Panc1 (cell line): ENCODE measurements at regions not wholly inside any gene's neighbourhood (a gene's known extent, or its start where the extent isn't known, plus 50 kb on each side); places are given as distances from the start of the nearest gene placed in this dataset.
"Not testable (repeated sequence)": the region's sequence is repeated elsewhere in the genome, so short reads cannot be mapped to it uniquely, and the experiment has no call there.

Experiments
- ATAC-seq: fragments of 200-7000 bp; cut with Tn5 transposase; 2 replicates; pipeline ENCODE4 v1.9.1; 2020; ENCODE audit warnings: mild to moderate bottlenecking, moderate library complexity
- BruUV-seq: library from RNA; stranded (reverse); fragments of 400-500 nt; replicated peaks from 2 replicates; lab custom pipeline; 2021; lab: Mats Ljungman, UMichigan
- CTCF ChIA-PET: fragments of 300-600 bp; sonication (Branson Sonifier 250); formaldehyde crosslinking; loops from one replicate; lab custom pipeline; 2022; ENCODE audit warnings: antibody characterized with exemption; lab: Charles Lee
- POLR2A ChIA-PET: fragments of 300-600 bp; sonication (Branson Sonifier 250); formaldehyde crosslinking; loops from one replicate; lab custom pipeline; 2022; ENCODE audit warnings: antibody characterized with exemption; lab: Charles Lee
- DNase-seq: peaks from one replicate; pipeline ENCODE4 v3.0.0-alpha.2; 2010; ENCODE audit warnings: low read depth, low spot score
- H3K27ac ChIP-seq: 2 replicates; pipeline ENCODE4 v1.5.1; 2011; ENCODE audit warnings: mild to moderate bottlenecking, low read length, inconsistent platforms
- H3K27me3 ChIP-seq: fragments of 200-500 bp; sonication (Bioruptor generic); 2 replicates; pipeline ENCODE4 v1.6.0; 2014; ENCODE audit warnings: low read length, inconsistent platforms; ENCODE audit not compliant: control insufficient read depth, insufficient read depth
- H3K36me3 ChIP-seq: fragments of 200-500 bp; sonication (Bioruptor generic); 2 replicates; pipeline ENCODE4 v1.5.1; 2014; ENCODE audit warnings: inconsistent platforms, mild to moderate bottlenecking, low read length, moderate library complexity; ENCODE audit not compliant: control insufficient read depth, insufficient read depth
- H3K4me1 ChIP-seq: 2 replicates; pipeline ENCODE4 v1.5.1; 2011; ENCODE audit warnings: inconsistent platforms, mild to moderate bottlenecking, low read length, moderate library complexity; ENCODE audit not compliant: control insufficient read depth, insufficient read depth
- H3K4me3 ChIP-seq, 2 experiments: 2 replicates each; pipeline ENCODE4 v1.5.1; 2011 to 2012; ENCODE audit warnings: low read depth in 2 of 2, low read length in 2 of 2, mild to moderate bottlenecking in 2 of 2, inconsistent platforms in 1 of 2, moderate library complexity in 1 of 2
- H3K9me3 ChIP-seq: fragments of 200-500 bp; sonication (Bioruptor generic); 2 replicates; pipeline ENCODE4 v1.5.1; 2014; ENCODE audit warnings: low read depth, mild to moderate bottlenecking, inconsistent platforms, low read length, moderate library complexity; ENCODE audit not compliant: control insufficient read depth, insufficient read depth
- CTCF ChIP-seq: fragments of 450-650 bp; IDR thresholded peaks from 2 replicates; pipeline ENCODE4 v1.5.1; 2017; ENCODE audit warnings: mild to moderate bottlenecking
- POLR2AphosphoS5 ChIP-seq: IDR thresholded peaks from 2 replicates; pipeline ENCODE4 v1.6.1; 2012; ENCODE audit warnings: mild to moderate bottlenecking, low read depth, low read length, moderate library complexity
- SIN3A ChIP-seq: IDR thresholded peaks from 2 replicates; pipeline ENCODE4 v1.6.1; 2012; ENCODE audit warnings: low read depth, mild to moderate bottlenecking, low read length, moderate library complexity, borderline replicate concordance; ENCODE audit not compliant: insufficient read depth
- TCF7L2 ChIP-seq: IDR thresholded peaks from 2 replicates; pipeline ENCODE4 v1.6.1; 2011; ENCODE audit warnings: mild to moderate bottlenecking, low read depth, low read length, inconsistent platforms
- in situ Hi-C: cut with HindIII; loops from 2 replicates; pipeline ENCODE4 v1.10.0; 2016; ENCODE audit warnings: low sequenced_read_pairs, low pct_unique_long_range_greater_than_20kb
- intact Hi-C: fragments of 100-400 bp; cut with micrococcal nuclease; formaldehyde crosslinking; loops from one replicate; pipeline ENCODE4 v1.10.0; 2022; ENCODE audit not compliant: unreplicated experiment
- TF ChIP-seq, protein P1 (sequence below), 2 experiments: IDR thresholded peaks; 2 replicates each; pipeline ENCODE4 v1.6.1; 2011 to 2012; ENCODE audit warnings: low read depth in 2 of 2, control low read depth in 1 of 2, low read length in 1 of 2, mild to moderate bottlenecking in 1 of 2, moderate library complexity in 1 of 2; ENCODE audit not compliant: insufficient read depth in 1 of 2

- POLR2A ChIA-PET, CTCF ChIA-PET, H3K36me3 ChIP-seq, H3K27ac ChIP-seq, BruUV-seq, H3K27me3 ChIP-seq, H3K9me3 ChIP-seq, H3K4me3 ChIP-seq, in situ Hi-C loops, intact Hi-C loops, DNase-seq: not testable (repeated sequence)
- peak; percentile 88 for TF ChIP-seq CTCF
- peak; percentile 80 for ATAC-seq
- H3K4me1 ChIP-seq, result peaks cover 10% of the 10 kb centered on the region; the same call in 1 of the 2 replicates
Measured at GRCh38 chr4:1548827-1549637, 135.1 kb downstream of the FAM53A start.

- no TSS peak for BruUV-seq
- H3K9me3 ChIP-seq, result no peaks in the 10 kb centered on the region
- H3K27me3 ChIP-seq, result no peaks in the 10 kb centered on the region
- DNase-seq (no peak), ATAC-seq (no peak)
- no peak overlapping the region for H3K27ac ChIP-seq
- no peaks in the 10 kb centered on the region for H3K36me3 ChIP-seq
- ChIA-PET POLR2A (no interaction called here), CTCF (interaction anchor here (0.6 kb wide), 1 partner anchor 161 kb away, joined by 3 read pairs; no protein-coding TSS in a partner anchor)
- H3K4me3 ChIP-seq, result no peak overlapping the region
- H3K4me1 ChIP-seq, result peaks cover 10% of the 10 kb centered on the region; the same call in 1 of the 2 replicates
- TF ChIP-seq TCF7L2 (no peak), SIN3A (no peak), CTCF (no peak), POLR2AphosphoS5 (no peak)
- TF ChIP-seq, protein P1, sequence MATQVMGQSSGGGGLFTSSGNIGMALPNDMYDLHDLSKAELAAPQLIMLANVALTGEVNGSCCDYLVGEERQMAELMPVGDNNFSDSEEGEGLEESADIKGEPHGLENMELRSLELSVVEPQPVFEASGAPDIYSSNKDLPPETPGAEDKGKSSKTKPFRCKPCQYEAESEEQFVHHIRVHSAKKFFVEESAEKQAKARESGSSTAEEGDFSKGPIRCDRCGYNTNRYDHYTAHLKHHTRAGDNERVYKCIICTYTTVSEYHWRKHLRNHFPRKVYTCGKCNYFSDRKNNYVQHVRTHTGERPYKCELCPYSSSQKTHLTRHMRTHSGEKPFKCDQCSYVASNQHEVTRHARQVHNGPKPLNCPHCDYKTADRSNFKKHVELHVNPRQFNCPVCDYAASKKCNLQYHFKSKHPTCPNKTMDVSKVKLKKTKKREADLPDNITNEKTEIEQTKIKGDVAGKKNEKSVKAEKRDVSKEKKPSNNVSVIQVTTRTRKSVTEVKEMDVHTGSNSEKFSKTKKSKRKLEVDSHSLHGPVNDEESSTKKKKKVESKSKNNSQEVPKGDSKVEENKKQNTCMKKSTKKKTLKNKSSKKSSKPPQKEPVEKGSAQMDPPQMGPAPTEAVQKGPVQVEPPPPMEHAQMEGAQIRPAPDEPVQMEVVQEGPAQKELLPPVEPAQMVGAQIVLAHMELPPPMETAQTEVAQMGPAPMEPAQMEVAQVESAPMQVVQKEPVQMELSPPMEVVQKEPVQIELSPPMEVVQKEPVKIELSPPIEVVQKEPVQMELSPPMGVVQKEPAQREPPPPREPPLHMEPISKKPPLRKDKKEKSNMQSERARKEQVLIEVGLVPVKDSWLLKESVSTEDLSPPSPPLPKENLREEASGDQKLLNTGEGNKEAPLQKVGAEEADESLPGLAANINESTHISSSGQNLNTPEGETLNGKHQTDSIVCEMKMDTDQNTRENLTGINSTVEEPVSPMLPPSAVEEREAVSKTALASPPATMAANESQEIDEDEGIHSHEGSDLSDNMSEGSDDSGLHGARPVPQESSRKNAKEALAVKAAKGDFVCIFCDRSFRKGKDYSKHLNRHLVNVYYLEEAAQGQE (IDR thresholded peaks at IDR 0.05; ENCODE audit: insufficient read depth in 1 of 2, low read depth in 2 of 2, low read length in 1 of 2), result no peak
- in situ Hi-C loops (no loop called here), intact Hi-C loops (no loop called here)
Measured at GRCh38 chr4:1547856-1548826, 136.0 kb downstream of the FAM53A start.
